Transverse colon (tissue), 4 donors: ENCODE measurements at regions not wholly inside any gene's neighbourhood (a gene's known extent, or its start where the extent isn't known, plus 50 kb on each side); places are given as distances from the start of the nearest gene placed in this dataset.

Experiments
- DNase-seq: peaks from one replicate; pipeline ENCODE4 v3.0.0-alpha.2; 2019
- H3K27ac ChIP-seq, 4 donors: fragments of 200-600 bp; sonication (generic); 2 replicates each; pipeline ENCODE4 v1.5.1; 2016 to 2018; ENCODE audit warnings: inconsistent platforms in 4 of 4
- H3K27me3 ChIP-seq: fragments of 200-600 bp; sonication (generic); 2 replicates; pipeline ENCODE4 v1.5.1; 2017; ENCODE audit warnings: inconsistent platforms
- H3K36me3 ChIP-seq, 4 donors: fragments of 200-600 bp; sonication (generic); 2 replicates each; pipeline ENCODE4 v1.5.1; 2017 to 2019; ENCODE audit warnings: inconsistent platforms in 4 of 4
- H3K4me1 ChIP-seq, 4 donors: fragments of 200-600 bp; sonication (generic); 2 replicates each; pipeline ENCODE4 v1.5.1; 2017 to 2020; ENCODE audit warnings: inconsistent platforms in 4 of 4
- H3K4me3 ChIP-seq, 4 donors: fragments of 200-600 bp; sonication (generic); 1 replicate in 1 of 4; 2 replicates in 3 of 4; pipeline versions ENCODE4 v1.5.1 to v1.6.1; 2017 to 2019; ENCODE audit warnings: inconsistent platforms in 4 of 4
- H3K9me3 ChIP-seq, 2 donors: fragments of 200-600 bp; sonication (generic); 2 replicates each; pipeline ENCODE4 v1.5.1; 2017 to 2019; ENCODE audit warnings: inconsistent platforms in 2 of 2
- CTCF ChIP-seq, 5 experiments: fragments of 200-600 bp in 3 of 5; fragments of 450-650 bp in 2 of 5; sonication (generic) in 3 of 5; IDR thresholded peaks; 1 replicate in 2 of 5; 2 replicates in 3 of 5; pipeline ENCODE4 v1.5.1; 2016 to 2017; ENCODE audit warnings: antibody characterized with exemption in 5 of 5, inconsistent platforms in 3 of 5, mild to moderate bottlenecking in 2 of 5, moderate library complexity in 1 of 5
- EP300 ChIP-seq: sonication (generic); formaldehyde crosslinking; IDR thresholded peaks from one replicate; pipeline ENCODE4 v1.6.1; 2017; ENCODE audit warnings: antibody characterized with exemption, low read depth
- POLR2A ChIP-seq: fragments of 450-650 bp; IDR thresholded peaks from one replicate; pipeline ENCODE4 v1.6.1; 2016; ENCODE audit warnings: antibody characterized with exemption, mild to moderate bottlenecking, moderate library complexity
- POLR2AphosphoS5 ChIP-seq, 3 donors: sonication (generic); formaldehyde crosslinking; IDR thresholded peaks; one replicate each; pipeline ENCODE4 v1.6.1; 2016; ENCODE audit warnings: antibody characterized with exemption in 3 of 3
- WGBS, 2 donors: methylation state at CpG; one replicate each; pipeline ENCODE4 v1.1.5; 2018; ENCODE audit warnings: low coverage in 1 of 2; 5-methylcytosine and 5-hydroxymethylcytosine counted together
- in situ Hi-C, 4 donors: fragments of 200-750 bp; cut with MboI; loops; one replicate each; pipeline versions ENCODE4 v1.15.0 to v1.15.1; 2017; ENCODE audit warnings: low sequenced_read_pairs in 3 of 4, low pct_ligation_motif_present in 1 of 4, low pct_unique_long_range_greater_than_20kb in 1 of 4
- intact Hi-C: fragments of 100-400 bp; cut with DNase I; formaldehyde crosslinking; loops from one replicate; pipeline ENCODE4 v1.15.1; 2023; ENCODE audit warnings: low total_unique reads

- Histone ChIP-seq H3K36me3 (no peaks in the 10 kb centered on the region), H3K4me1 (no peaks in the 10 kb centered on the region), H3K9me3 (no peaks in the 10 kb centered on the region), H3K27ac (no peak overlapping the region), H3K4me3 (no peak overlapping the region), H3K27me3 (no peaks in the 10 kb centered on the region)
- DNase-seq, result no peak
- in situ Hi-C loops, result no loop called here
- intact Hi-C loops, result no loop called here
- 78 to 80% methylated on average over 2 of the region's 2 CpGs for WGBS, 2 donors
- TF ChIP-seq EP300, result no peak
- TF ChIP-seq POLR2A, result no peak
- no peak for TF ChIP-seq CTCF (IDR thresholded peaks at IDR 0.05)
- no peak for TF ChIP-seq POLR2AphosphoS5 (IDR thresholded peaks at IDR 0.05)
Observed at GRCh38 chr2:145032791-145033190, 512.9 kb upstream of the ZEB2 start.

DNA sequence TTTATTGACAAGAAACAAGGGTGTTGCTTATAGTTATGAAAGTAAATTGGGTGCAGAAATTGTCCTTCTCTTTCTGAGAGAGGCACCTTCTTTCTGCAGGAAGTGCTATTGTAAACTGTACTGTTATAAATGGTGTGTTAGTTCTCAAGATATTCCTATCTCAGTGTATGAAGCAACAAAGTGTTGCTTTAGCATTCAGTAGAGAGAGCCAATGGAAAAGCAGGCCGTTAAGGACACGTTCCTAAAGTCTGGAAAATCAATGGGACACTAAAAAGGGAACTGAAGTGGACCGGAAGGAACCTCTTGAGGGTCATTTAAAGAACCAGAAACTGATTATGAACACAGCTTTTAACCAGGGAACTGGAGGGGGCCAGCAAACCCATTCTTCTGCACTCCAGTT, 510.0 kb upstream of the ZEB2 start:
- no peaks in the 10 kb centered on the region for H3K27me3 ChIP-seq
- H3K36me3 ChIP-seq, result no peaks in the 10 kb centered on the region
- no peak overlapping the region for H3K4me3 ChIP-seq
- no peak for DNase-seq
- no peaks in the 10 kb centered on the region for H3K4me1 ChIP-seq
- H3K9me3 ChIP-seq, result no peaks in the 10 kb centered on the region
- intact Hi-C loops, result no loop called here
- TF ChIP-seq POLR2AphosphoS5 (IDR thresholded peaks at IDR 0.05), result no peak
- no peak for TF ChIP-seq CTCF (IDR thresholded peaks at IDR 0.05)
- TF ChIP-seq EP300, result no peak
- no peak for TF ChIP-seq POLR2A
- in situ Hi-C loops, result no loop called here
- 43 to 65% methylated on average over 3 of the region's 3 CpGs for WGBS, 2 donors
- no peak overlapping the region for H3K27ac ChIP-seq

DNA sequence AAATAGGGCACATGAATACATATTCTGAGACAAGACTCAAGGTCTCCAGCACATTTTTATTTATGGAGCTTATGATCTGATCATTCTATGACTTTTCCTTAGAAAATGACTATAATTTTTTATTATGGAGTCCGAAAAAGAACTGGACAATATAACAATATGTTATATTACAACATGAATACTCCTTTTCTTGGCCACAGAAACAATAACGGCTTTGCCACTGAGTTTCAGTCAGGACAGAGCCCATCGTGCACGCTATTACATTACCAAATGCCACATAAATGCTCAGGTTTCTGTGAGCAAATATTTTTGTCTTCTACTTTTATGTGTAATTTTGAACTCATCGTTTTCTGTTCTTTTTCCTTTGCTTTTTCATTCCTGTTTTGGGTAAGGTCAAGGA, 509.2 kb upstream of the ZEB2 start:
- H3K4me3 ChIP-seq, result no peak overlapping the region
- in situ Hi-C loops, result no loop called here

DNA sequence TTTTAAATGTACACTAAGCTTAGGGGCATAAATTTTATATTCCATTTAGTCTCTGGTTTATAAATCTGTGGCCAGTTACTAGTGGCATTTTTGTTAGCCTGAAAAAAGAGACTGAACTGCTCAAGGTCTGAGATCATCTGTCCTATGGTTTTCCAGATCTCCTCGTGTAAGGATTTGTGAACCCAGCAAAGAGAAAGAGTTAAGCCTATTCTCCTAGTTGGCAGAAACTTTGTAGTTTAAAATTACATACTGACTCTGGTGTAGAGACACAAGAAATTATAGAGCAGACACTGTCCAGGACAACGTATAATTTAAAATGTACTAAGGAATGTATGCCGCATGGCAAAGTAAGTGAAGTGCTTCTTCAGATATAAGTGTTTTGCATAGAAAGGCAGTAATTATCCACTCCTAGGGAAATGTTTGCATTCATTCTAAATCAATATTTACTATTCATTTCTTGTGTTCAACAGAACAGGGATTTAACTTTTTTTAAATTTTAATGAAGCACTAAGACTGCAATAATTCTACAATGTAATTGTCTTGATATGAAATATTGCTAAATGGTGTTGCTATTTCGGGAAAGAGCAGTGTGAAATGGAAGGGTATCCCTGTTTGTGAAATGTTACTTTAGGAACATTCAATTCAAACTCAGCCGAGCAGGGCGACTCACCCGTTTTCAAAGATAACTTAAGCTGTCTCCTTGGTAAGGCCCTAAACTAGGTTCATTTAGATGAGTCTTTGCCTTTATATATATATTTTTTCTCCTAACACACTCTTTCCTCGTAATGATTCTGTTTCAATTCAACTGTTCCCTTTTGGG, 508.4 kb upstream of the ZEB2 start:
- WGBS, 2 donors, result 64 to 70% methylated on average over 8 of the region's 8 CpGs
- Histone ChIP-seq H3K27me3 (no peaks in the 10 kb centered on the region), H3K4me3 (no peak overlapping the region), H3K36me3 (no peaks in the 10 kb centered on the region), H3K27ac (no peak overlapping the region), H3K4me1 (no peaks in the 10 kb centered on the region), H3K9me3 (no peaks in the 10 kb centered on the region)
- intact Hi-C loops, result no loop called here
- no peak for TF ChIP-seq POLR2AphosphoS5 (IDR thresholded peaks at IDR 0.05)
- TF ChIP-seq CTCF (IDR thresholded peaks at IDR 0.05), result no peak
- TF ChIP-seq POLR2A, result no peak
- no peak for TF ChIP-seq EP300
- in situ Hi-C loops, result no loop called here
- DNase-seq, result no peak

More for the DNA sequence above, 509.2 kb upstream of the ZEB2 start:
- no peak overlapping the region for H3K27ac ChIP-seq
- H3K27me3 ChIP-seq, result no peaks in the 10 kb centered on the region
- no peaks in the 10 kb centered on the region for H3K4me1 ChIP-seq
- TF ChIP-seq POLR2A (no peak), POLR2AphosphoS5 (IDR thresholded peaks at IDR 0.05) (no peak)
- intact Hi-C loops, result no loop called here
- WGBS, 2 donors, result 82 to 91% methylated on average over 5 of the region's 5 CpGs
- no peak for DNase-seq
- H3K36me3 ChIP-seq, result no peaks in the 10 kb centered on the region
- H3K9me3 ChIP-seq, result no peaks in the 10 kb centered on the region
